SK-N-MC (cell line): ENCODE measurements at regions not wholly inside any gene's neighbourhood (a gene's known extent, or its start where the extent isn't known, plus 50 kb on each side); places are given as distances from the start of the nearest gene placed in this dataset.

Experiments
- DNase-seq: peaks from one replicate; pipeline ENCODE4 v3.0.0-alpha.2; 2011; ENCODE audit warnings: low read depth, low spot score
- H3K27ac ChIP-seq: fragments of 200-600 bp; sonication (generic); 2 replicates; pipeline ENCODE4 v1.5.1; 2016; ENCODE audit warnings: mixed run types
- H3K36me3 ChIP-seq: fragments of 200-600 bp; sonication (generic); 2 replicates; pipeline ENCODE4 v1.6.1; 2017; ENCODE audit warnings: antibody characterized with exemption, low read length, mixed read lengths; ENCODE audit not compliant: insufficient read depth
- H3K4me3 ChIP-seq: fragments of 200-600 bp; sonication (generic); 2 replicates; pipeline ENCODE4 v1.5.1; 2016
- H3K9ac ChIP-seq: fragments of 200-600 bp; sonication (generic); 2 replicates; pipeline ENCODE4 v1.8.0; 2017; ENCODE audit warnings: mixed run types, mixed read lengths; ENCODE audit not compliant: insufficient read length
- H3K9me3 ChIP-seq: fragments of 200-600 bp; sonication (generic); 2 replicates; pipeline ENCODE4 v1.6.1; 2017; ENCODE audit warnings: low read depth, mild to moderate bottlenecking, antibody characterized with exemption, low read length, moderate library complexity, mixed read lengths
- EZH2 ChIP-seq: fragments of 200-600 bp; sonication (generic); IDR thresholded peaks from one replicate; pipeline ENCODE4 v1.6.1; 2017; ENCODE audit warnings: antibody characterized with exemption
- FOXP2 ChIP-seq: optimal IDR thresholded peaks from 2 replicates; pipeline ENCODE3; 2011; ENCODE audit warnings: mild to moderate bottlenecking, moderate library complexity; ENCODE audit not compliant: insufficient read depth; ENCODE audit errors: extremely low read length, control extremely low read depth
- POLR2AphosphoS5 ChIP-seq: IDR thresholded peaks from 2 replicates; pipeline ENCODE4 v1.6.1; 2012; ENCODE audit warnings: mild to moderate bottlenecking, low read depth, low read length, borderline replicate concordance

GRCh38 chr2:41830600-41830999 is 217.2 kb upstream of the PKDCC start:
- DNase-seq, result no peak
- Histone ChIP-seq H3K36me3 (no peaks in the 10 kb centered on the region), H3K9ac (no peak overlapping the region), H3K9me3 (no peaks in the 10 kb centered on the region), H3K27ac (no peak overlapping the region), H3K4me3 (no peak overlapping the region)
- TF ChIP-seq POLR2AphosphoS5, result no peak
- no peak for TF ChIP-seq EZH2
- TF ChIP-seq FOXP2, result no peak

- Histone ChIP-seq H3K4me3 (no peak overlapping the region), H3K36me3 (no peaks in the 10 kb centered on the region), H3K9me3 (no peaks in the 10 kb centered on the region), H3K27ac (no peak overlapping the region), H3K9ac (no peak overlapping the region)
- TF ChIP-seq FOXP2, result no peak
- TF ChIP-seq EZH2, result no peak
- no peak for TF ChIP-seq POLR2AphosphoS5
- no peak for DNase-seq
Measured at GRCh38 chr2:41832218-41832617, 215.6 kb upstream of the PKDCC start.

- H3K27ac ChIP-seq, result no peak overlapping the region
- TF ChIP-seq POLR2AphosphoS5 (no peak), FOXP2 (no peak)
- no peak overlapping the region for H3K9ac ChIP-seq
- no peak overlapping the region for H3K4me3 ChIP-seq
- DNase-seq, result no peak
- H3K36me3 ChIP-seq, result no peaks in the 10 kb centered on the region
- H3K9me3 ChIP-seq, result no peaks in the 10 kb centered on the region
Measured at GRCh38 chr2:41835401-41835800, 212.4 kb upstream of the PKDCC start.

- Histone ChIP-seq H3K9ac (no peak overlapping the region), H3K27ac (no peak overlapping the region), H3K36me3 (no peaks in the 10 kb centered on the region), H3K9me3 (no peaks in the 10 kb centered on the region), H3K4me3 (no peak overlapping the region)
- no peak for TF ChIP-seq FOXP2
- TF ChIP-seq EZH2, result no peak
- no peak for TF ChIP-seq POLR2AphosphoS5
- DNase-seq, result peak; percentile 28
Measured at GRCh38 chr2:41836948-41837347, 210.9 kb upstream of the PKDCC start.

DNA sequence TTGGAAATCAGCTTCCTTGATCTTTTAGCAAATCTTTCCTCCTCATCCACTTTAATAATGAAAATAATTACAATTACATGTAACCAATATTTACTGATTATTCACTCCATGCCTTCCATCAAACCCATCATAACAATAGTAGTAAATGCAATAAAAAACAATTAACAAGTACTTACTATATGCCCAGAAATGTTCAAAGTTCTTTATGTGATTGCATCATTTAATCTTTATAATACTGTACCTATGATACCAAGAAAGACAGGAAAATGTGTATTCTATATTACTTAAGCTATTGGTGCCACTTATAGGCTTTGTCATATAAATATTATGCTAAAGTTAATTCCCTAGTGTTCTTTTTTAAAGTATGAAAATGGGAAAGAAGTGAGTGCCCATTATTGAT is 210.2 kb upstream of the PKDCC start:
- Histone ChIP-seq H3K27ac (no peak overlapping the region), H3K36me3 (no peaks in the 10 kb centered on the region), H3K9me3 (no peaks in the 10 kb centered on the region), H3K9ac (no peak overlapping the region), H3K4me3 (no peak overlapping the region)
- no peak for DNase-seq
- no peak for TF ChIP-seq FOXP2
- no peak for TF ChIP-seq EZH2
- no peak for TF ChIP-seq POLR2AphosphoS5

GRCh38 chr2:41840702-41841551 is 206.9 kb upstream of the PKDCC start:
- H3K36me3 ChIP-seq, result no peaks in the 10 kb centered on the region
- H3K9ac ChIP-seq, result peak overlapping the region; percentile 78
- H3K27ac ChIP-seq, result no peak overlapping the region
- peak; percentile 88 for TF ChIP-seq POLR2AphosphoS5
- no peak for TF ChIP-seq EZH2
- no peak for TF ChIP-seq FOXP2
- DNase-seq, result peak; percentile 85
- no peaks in the 10 kb centered on the region for H3K9me3 ChIP-seq
- H3K4me3 ChIP-seq, result peak overlapping the region; percentile 86

GRCh38 chr2:41846962-41847361 is 200.9 kb upstream of the PKDCC start:
- no peak overlapping the region for H3K9ac ChIP-seq
- no peaks in the 10 kb centered on the region for H3K36me3 ChIP-seq
- no peak for DNase-seq
- TF ChIP-seq POLR2AphosphoS5, result no peak
- no peak for TF ChIP-seq FOXP2
- TF ChIP-seq EZH2, result no peak
- H3K27ac ChIP-seq, result no peak overlapping the region
- no peak overlapping the region for H3K4me3 ChIP-seq
- H3K9me3 ChIP-seq, result no peaks in the 10 kb centered on the region

- H3K36me3 ChIP-seq, result no peaks in the 10 kb centered on the region
- TF ChIP-seq POLR2AphosphoS5, result no peak
- no peak for TF ChIP-seq FOXP2
- TF ChIP-seq EZH2, result no peak
- no peak overlapping the region for H3K27ac ChIP-seq
- H3K9me3 ChIP-seq, result no peaks in the 10 kb centered on the region
- no peak for DNase-seq
- no peak overlapping the region for H3K4me3 ChIP-seq
- H3K9ac ChIP-seq, result no peak overlapping the region
Measured at GRCh38 chr2:41847744-41848441, 199.9 kb upstream of the PKDCC start.
